ENCODE measurements at regions not wholly inside any gene's neighbourhood (a gene's known extent, or its start where the extent isn't known, plus 50 kb on each side); places are given as distances from the start of the nearest gene placed in this dataset.

DNA sequence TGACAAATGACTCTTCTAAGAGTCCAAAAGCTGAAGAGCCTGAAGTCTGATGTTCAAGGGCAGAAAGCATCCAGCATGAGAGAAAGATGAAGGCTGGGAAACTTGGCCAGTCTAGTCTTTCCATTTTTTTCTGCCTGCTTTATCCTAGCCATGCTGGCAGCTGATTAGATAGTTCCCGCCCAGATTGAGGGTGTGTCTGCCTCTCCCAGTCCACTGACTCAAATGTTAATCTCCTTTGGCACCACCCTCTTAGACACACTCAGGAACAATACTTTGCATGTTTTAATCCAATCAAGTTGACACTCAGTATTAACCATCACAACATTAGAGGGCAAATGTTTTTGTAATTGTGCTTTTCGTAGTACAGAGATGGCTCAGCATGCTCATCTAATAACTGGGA, 267.5 kb upstream of the KLHL1 start:
- no peak for DNase-seq (ENCODE audit: low spot score)

DNA sequence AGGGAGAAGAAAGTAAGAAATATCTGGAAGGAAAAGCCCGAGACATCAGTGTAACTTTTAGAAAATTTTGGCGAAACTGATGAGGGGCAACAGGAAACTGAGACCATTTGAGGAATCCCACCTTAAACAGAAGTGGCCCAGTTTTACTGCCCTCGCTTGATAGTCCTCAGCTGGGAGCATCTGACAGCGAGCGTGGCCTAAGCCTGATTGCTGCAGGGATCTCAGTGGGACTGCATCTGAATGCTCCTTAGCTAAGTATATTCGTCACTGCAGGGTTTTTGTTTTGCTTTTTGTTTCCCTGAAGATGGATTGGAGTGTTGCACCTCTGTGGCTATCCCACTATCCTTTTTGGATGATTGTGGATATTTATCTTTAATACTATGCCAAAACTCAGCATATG, 262.7 kb upstream of the KLHL1 start:
- no peak for DNase-seq (ENCODE audit: low spot score)

DNA sequence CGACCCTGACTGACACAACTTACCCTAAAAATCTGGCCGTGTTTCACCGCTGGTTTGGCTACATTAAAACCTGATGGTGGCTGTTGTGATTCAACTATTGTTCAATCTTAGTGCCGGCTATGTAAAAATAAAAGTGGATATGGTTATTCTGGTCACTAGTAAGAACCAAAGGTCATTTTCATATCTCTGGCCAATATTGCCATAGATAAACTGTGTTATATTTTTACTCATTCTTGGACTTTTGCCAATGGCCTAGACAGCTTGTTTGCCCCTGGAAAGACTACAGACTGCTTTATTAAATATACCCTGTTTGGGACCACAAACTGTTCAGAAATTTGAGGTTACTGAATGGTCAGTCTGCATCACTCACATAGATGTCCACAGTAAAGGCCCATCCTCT, 258.5 kb upstream of the KLHL1 start:
- no peak for DNase-seq (ENCODE audit: low spot score)

DNA sequence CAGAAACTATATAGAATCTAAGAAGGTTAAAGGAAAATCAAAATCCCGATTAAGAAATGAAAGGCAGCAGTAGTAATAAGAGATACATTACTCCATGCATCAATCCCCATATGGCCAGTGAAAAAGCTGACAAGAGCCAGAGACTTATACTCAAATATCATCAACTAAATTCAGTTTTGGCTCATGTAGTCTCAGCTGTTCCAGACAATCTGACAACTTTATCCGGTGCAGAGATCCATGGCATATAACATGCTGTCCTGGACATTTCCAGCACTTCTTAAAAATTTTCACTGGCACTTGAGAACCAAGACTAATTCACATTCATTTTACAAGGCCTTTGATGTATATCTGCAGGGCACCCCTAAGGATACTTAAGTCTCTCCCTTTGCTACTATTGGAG, 255.7 kb upstream of the KLHL1 start:
- no peak for DNase-seq (ENCODE audit: low spot score)

DNA sequence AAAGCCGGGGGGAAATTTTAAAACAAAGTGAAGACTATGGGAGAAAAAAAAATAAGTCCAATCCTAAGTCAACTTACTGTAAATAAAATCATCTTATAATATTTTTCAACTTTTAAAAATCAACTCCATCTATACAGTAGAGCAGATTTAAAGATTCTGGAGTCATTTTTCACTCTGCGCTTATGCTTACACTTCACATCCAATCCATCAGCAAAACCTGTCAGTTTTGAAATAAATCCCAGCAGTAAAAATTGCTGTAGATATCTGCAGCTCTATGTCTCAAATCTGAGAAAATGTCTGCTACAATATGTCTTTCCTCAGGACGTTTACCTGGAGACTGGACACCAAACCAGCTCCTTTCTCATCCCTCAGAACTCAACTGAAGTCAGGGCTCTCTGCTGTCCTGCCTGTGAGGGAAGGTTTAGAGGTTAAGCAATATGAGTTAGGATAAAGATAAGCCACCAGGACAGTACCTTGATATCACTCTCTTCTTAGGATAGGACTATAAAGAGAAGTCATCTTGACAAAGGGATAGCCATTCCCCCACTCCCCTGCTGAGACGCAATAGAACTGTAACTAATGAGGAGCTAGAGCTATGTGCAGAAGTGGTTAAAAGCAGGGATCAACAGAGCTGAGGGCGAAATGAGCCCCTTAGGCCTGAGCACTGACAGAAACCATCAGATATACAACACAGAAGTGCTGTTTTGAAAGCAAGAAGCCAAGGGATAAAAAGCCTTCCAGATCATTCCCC, 254.7 kb upstream of the KLHL1 start:
- DNase-seq (ENCODE audit: low spot score) = no peak

DNA sequence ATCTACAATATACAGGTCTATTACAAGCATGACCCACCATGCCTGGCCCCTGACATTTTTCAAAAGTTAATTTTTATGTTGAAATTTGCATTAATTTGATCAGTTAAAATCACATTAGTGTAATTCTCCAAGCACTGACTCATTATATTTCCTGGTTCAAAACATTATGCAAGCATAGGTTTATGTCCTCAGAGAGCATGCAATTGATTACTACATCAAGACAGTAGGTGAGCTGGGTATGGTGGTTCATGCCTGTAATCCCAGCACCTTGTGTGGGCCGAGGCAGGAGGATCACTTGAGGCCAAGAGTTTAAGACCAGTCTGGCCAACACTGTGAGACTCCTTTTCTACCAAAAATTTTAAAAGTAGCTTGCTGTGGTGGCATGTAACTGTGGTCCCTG, 248.8 kb upstream of the KLHL1 start:
- DNase-seq (ENCODE audit: low spot score) = no peak

DNA sequence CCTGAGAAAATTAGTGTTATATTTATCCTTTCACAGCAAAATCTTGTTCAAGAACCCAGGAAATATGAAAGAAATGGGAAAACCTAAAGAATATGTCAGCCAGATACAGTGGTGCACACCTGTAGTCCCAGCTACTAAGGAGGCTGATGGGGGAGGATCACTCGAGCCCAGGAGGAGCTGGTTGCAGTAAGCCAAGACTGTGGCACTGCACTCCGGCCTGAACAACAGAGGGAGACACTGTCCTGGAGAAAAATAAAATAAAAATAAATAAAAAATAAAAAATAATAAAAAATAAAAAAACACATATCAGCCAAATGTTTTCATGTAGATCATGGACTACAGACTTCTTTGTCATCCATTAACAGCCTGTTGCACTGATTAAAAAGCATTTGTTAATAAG, 244.8 kb upstream of the KLHL1 start:
- no peak for DNase-seq (ENCODE audit: low spot score)

DNA sequence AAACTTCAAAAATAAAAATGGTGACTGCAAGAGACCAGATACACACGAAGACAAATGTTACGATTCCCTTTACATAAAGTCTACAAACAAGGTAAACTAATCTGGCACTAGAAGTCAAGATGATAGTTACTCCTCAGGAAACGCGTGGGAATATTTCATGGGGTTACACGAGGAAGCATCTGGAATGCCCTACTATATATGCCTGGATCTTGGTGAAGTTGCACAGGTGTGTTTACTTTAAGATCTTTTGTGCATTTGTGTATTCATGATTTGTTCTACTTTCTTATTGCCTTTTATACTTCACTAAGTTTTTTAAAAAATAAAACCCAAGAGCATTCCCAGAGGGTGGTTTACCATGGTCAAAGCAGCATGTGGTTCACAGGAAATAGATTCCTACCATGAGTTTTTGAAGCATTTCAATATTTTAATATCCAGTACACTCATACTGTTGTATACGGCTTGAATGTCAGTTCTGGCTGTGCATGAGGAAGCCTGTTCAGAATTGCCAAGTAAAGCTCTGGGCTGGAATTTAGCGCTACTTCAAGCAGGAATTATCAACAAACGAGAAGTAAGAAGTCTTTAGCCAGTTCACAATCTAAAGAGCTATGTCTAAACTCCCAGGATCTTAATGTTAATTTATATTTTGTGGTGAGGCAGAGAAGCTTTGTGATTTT, 239.8 kb upstream of the KLHL1 start:
- DNase-seq (ENCODE audit: low spot score) = no peak

DNA sequence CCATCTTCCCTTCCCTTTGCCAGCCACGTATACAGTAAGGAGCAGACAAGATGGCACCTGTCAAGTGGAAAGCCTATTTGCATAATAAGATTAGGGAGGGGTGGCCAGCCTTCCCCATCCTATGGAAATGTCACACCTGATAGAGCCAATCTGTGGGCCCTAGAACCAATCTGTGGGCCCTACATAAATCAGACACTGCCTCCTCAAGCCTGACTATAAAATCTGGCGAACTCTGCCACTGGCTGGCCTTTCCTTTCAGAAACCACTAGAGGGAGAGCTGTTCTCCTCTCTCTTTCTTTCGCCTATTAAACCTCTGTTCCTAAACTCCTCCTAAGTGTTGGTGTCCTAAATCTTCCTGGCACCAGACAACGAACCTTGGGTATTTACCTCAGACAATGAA, 231.5 kb upstream of the KLHL1 start:
- DNase-seq (ENCODE audit: low spot score) = no peak

DNA sequence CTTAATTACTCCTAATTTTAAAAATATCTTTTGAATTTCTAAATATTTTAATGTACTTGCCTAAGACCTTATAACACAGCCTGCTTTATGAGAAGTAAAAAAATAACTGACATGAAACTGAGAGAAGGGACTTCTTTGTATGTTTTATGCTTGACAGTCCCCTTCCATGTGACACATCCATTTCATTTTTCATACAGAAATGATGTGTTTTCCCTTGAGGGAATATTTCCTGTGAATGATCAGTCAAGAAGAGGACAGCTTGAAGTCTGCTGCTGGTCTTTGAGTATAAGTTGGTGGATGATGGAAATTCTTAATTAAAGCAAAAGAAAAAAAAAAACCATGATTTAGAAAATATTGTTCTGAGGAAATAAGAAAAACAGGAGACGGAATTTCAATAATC, 230.4 kb upstream of the KLHL1 start:
- DNase-seq (ENCODE audit: low spot score) = no peak

DNA sequence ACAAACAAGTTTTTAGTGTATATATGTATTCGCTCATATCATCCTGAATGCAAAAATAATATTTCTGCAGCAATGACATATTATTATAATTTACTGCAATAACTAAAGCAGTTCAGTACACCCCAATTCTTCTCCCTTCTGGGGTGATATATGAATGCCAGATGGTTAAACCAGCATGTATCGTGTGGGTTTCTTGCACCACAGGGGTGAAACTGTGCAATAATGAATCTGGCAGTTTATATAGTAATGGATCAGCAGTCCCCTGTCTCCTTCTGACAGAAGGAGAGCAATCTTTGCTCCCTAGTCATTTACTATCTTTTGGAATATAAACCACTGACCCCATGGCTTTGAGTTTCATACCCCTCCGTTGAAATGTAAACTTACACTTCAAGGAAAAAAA, 228.6 kb upstream of the KLHL1 start:
- no peak for DNase-seq (ENCODE audit: low spot score)

DNA sequence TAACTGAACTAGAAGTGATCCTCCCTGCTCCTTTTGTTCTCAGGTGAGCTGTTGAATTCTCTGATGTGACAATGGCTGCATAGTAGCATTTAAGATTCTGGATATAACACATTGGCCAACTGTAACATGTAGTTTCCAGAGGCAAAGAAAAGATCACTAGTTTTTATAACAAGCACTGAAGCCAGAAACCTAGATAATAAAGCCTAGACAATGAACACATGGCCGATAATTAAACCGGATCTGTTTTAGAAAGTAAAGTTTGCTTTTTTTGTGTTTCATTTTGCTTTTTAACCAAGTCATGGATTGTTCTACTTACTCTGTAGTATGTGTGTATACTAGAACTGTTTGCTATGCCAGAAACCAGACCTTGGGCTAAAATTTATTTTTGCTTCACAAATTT, 225.5 kb upstream of the KLHL1 start:
- DNase-seq (ENCODE audit: low spot score) = no peak

DNA sequence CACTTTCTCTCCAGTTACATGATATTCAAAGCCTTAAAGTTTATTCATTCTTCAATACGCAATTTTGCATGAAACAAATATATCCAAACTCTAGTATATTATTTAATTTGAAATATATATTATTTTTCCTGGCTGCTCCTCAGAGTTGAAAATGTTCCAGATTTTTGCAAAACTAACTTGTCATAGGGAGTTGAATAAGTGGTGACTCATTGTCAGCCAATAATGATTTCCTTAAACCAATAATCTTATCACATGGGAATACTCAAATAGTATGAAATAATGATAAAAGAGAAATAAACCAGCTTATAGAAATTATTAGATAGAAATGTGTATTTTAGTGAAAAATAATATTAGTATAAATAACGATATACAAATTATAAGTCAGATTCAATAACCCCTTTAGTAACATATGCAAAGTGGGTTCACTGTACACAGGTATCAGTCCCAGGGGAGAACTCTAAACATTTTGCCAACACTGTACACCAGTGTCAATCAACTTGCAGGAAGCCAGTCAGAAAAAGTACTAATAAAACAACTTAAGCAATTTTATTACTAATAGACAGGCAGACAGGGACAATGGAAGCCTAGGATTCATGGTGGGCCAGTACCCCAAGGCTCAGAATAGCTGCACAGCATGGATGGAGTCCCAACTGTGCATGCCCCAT, 222.6 kb upstream of the KLHL1 start:
- no peak for DNase-seq (ENCODE audit: low spot score)

DNA sequence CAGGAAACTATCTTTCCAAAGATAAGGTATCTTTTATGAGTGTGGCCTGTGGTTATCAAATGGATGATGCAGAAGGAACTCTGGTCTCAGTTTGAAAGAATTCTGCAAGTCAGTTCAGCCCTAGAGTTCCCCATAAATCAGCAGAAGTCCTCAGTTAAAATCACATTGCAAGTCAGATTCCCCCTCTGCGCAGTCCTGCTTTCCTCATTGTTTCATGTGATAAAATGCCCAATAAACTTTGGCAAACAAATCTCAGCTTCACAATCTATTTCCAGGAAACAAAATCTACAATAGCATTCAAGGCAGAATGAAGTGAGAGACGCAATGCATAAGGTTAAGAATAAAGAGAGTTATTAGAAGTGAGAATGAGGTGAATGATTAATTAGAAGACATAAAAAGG, 216.3 kb upstream of the KLHL1 start:
- no peak for DNase-seq (ENCODE audit: low spot score)

DNA sequence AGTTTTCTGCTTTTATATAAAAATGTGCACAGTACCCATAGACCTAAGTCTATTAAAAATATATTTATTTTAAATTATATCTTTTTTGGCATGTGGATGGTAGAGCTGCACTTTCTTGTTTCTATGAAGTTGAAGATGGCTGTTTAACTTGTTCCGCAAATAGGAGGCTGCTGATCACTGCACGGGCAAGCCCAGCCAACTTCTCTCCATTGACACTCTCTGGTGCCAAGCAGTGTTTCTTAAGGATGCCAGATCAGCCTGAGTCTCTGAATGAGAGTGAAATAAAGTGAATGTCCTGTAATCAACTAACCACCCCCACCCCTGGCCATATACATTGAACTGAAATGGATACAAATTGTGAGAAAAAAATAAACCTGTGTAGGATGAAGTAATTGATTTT, 202.9 kb upstream of the KLHL1 start:
- no peak for DNase-seq (ENCODE audit: low spot score)

DNA sequence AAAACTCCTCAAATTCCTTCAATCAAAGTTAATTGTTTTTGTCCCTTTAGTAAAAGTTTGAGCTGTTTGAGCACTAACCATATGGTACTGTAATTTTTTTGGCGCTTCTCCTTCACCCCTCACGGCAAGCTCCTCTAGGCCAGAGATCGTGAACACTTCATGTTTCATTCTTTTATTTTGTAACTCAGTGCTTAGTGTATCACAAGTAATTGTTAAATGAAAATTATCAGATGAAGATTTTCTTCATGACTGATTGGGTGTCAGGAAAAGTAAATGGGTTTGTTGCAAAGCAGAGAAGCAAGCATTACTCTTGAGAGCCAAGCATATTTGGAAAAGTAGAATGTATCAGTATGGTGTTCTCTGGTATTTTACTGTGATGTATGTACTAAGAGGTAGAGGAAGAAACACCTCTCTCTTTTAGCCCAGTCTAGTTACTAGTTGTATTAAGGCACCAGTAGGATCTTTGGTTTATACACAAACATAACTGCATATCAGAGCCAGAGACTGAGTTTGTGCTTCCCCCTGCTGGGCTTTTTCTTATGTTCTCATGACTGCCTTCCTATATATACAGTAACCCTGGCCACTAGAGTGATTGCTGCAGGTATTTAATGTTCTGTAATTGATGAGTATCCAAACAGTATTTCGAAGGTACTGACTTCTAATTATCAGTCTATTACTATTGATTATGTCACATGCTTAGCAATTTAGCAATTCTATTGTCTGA, 202.3 kb upstream of the KLHL1 start:
- no peak for DNase-seq (ENCODE audit: low spot score)

DNA sequence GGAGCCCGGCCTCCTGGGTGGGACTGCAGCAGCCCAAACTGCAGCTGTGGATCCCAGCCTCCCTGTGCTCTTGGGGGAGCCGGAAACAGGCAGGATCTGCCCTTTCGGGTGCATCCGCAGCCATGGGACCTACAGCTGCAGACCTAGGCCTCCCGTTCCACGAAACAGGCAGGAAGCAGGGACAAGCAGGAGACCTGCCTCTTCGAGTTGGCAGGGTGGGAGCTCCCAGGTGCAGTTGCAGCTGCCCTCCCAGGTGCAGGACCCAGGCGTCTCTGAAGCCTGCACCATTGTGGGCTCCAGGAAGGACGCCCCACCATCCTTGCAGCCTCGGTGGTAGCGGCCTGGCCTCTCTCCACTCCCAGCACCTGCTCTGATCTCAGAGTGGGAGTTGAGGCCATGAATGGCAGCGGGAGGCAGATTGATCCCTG, 189.0 kb upstream of the KLHL1 start:
- DNase-seq (ENCODE audit: low spot score) = no peak

DNA sequence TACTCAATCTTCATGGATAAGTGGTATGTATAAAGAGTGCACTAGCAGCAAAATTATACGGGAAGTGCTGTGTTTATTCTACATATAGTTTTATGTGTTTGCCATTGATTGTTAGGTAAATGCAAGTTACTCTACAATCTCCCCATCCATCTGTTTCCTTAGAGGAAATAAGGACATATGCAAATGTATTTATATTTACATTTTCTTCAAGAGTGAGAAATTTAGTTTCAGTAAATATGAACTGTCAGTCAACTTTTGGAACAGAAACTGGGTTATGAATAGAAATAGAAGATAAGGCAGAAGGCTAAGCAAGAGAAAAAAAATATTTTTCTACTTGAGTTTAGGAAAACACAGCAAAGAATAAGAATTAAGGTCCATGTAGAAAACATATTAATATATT, 176.1 kb upstream of the KLHL1 start:
- DNase-seq (ENCODE audit: low spot score) = no peak

DNA sequence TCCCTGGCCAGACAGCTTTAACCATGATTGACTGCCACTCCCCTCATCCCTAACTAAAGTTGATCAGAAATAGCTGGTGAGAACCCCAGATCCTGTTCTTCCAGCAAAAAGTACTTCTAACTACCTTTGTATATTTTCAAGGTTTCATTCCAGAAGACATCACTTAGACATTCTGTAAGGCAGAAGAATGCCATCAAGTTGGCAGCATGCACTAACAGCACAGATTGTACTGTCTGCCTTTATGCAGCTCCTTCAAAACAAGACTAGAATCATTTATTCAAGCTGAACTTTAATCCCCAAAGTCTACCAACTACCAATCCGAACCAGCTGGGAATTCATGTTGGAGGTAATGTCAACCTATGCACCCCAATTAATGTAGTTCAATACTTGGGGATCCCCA, 167.6 kb upstream of the KLHL1 start:
- no peak for DNase-seq (ENCODE audit: low spot score)

DNA sequence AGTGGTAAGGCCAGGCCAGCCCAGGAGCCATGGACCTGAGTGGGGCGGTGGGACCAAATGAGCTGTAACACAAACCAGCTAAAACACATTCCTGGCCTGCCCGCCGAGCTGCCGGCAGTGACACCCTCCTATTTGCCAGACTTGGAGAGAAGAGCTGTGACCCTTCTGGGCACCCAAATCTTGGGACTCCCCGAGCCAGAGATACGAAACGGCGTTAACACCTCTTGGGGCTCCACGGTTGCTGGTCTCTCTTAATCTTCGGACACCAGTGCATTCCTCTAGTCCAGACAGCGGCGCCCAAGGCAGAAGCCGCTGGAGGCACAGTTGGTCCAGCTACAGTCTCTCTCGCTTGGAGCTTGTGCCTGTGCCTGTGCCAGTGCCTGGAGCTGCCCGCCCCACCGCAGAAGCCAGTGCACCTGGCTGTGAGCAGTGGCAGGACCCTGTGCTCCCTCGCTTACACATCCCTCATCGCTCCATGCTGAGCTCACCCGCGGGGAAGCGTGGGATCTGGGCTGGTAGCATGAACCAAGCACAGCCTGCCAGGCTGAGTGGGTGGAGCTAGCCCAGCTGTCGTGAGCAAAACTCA, 147.2 kb upstream of the KLHL1 start:
- no peak for DNase-seq (ENCODE audit: low spot score)

DNA sequence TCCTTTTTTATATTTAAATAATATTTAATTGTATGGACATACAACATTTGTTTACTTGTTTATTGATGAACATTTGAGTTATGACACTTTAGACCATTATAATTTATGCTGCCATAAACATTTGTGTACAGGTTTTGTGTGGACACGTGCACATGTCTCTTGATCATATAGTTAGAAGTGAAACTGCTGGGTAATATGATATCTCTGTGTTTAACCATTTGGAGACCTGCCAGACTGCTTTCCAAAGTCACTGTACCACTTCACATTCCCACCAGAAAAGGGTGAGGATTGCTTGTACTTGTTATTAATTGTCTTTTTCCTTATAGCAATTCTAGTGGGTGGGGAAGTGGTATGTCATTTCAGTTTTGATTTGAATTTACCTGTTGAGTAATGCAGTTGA, 145.6 kb upstream of the KLHL1 start:
- no peak for DNase-seq (ENCODE audit: low spot score)

DNA sequence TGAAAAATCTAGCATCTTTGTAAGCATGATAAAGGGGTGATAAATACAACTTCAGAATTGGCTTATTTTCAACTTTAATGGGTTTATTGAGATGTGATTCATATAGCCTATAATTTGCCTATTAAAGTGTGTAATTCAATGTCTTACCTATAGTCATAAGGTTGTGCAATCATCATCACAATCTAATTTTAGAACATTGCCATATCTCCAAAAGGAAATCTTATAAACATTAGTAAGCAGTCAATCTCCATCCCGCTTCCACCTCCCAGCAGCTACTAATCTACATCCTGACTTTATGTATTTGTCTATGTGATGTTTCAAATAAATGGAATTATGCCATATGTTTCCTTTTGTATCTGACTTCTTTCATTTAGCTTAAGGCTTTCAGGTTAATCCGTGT, 145.2 kb upstream of the KLHL1 start:
- no peak for DNase-seq (ENCODE audit: low spot score)
